Mucosa of rectum (tissue), 2 donors: ENCODE measurements at regions not wholly inside any gene's neighbourhood (a gene's known extent, or its start where the extent isn't known, plus 50 kb on each side); places are given as distances from the start of the nearest gene placed in this dataset.

Experiments used
- H3K27ac ChIP-seq, 2 donors: one replicate each; pipeline ENCODE4 v1.7.0; 2013; ENCODE audit warnings: inconsistent platforms in 2 of 2, low read depth in 2 of 2, low read length in 2 of 2
- H3K27me3 ChIP-seq, 2 donors: one replicate each; pipeline ENCODE4 v1.7.0; 2013; ENCODE audit warnings: low read length in 2 of 2; ENCODE audit not compliant: control insufficient read depth in 2 of 2, insufficient read depth in 2 of 2
- H3K36me3 ChIP-seq, 2 donors: one replicate each; pipeline ENCODE4 v1.7.0; 2013; ENCODE audit warnings: low read length in 2 of 2; ENCODE audit not compliant: control insufficient read depth in 2 of 2, insufficient read depth in 2 of 2
- H3K4me1 ChIP-seq, 2 donors: one replicate each; pipeline ENCODE4 v1.7.0; 2013; ENCODE audit warnings: low read length in 2 of 2, mild to moderate bottlenecking in 1 of 2; ENCODE audit not compliant: control insufficient read depth in 2 of 2, insufficient read depth in 2 of 2
- H3K4me3 ChIP-seq, 2 donors: one replicate each; pipeline ENCODE4 v1.7.0; 2013; ENCODE audit warnings: low read length in 2 of 2
- H3K9ac ChIP-seq, 2 donors: one replicate each; pipeline ENCODE4 v1.7.0; 2013; ENCODE audit warnings: low read length in 2 of 2, low read depth in 1 of 2, mild to moderate bottlenecking in 1 of 2
- H3K9me3 ChIP-seq, 2 donors: one replicate each; pipeline ENCODE4 v1.7.0; 2013; ENCODE audit warnings: low read length in 2 of 2; ENCODE audit not compliant: control insufficient read depth in 2 of 2
- donor health status: healthy.
- donor health status: Normal muscosa, but diverticular disease.

- Histone ChIP-seq H3K27ac (no peak overlapping the region), H3K4me3 (no peak overlapping the region), H3K36me3 (no peaks in the 10 kb centered on the region), H3K9me3 (no peaks in the 10 kb centered on the region), H3K4me1 (no peaks in the 10 kb centered on the region), H3K27me3 (no peaks in the 10 kb centered on the region), H3K9ac (no peak overlapping the region)
Measured at GRCh38 chr7:46682836-46683624, 762.0 kb upstream of the IGFBP3 start.

DNA sequence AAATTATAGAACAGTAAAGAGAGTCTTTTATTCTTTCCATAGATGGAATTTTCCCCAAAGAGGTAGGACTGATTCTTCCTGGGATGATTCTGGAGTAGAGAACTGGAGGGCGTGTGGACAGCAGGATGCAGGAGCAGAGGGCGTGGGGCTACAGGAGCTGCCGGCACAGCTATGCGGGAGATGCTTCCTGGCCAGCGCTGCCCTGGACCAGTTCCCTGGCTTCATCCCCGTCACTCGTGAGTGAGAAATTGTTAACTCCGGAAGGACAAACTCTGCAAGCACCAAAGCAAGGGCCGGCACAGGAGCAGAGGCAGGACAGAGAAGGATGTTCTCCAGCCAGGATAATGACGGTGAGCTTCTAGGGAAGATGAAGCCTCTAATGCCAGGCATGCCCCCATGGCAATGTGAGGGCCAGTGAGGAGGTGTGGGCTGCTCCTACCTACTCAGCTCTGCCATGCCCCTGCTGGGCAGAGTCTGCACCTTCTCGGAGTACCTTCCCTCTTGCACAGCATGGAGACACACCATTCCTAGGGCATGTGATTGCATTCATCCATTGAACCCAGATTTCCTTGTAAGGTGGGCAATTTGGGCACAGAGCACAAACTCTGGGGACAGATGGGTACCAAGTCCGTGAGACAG, 760.9 kb upstream of the IGFBP3 start:
- H3K36me3 ChIP-seq, result no peaks in the 10 kb centered on the region
- H3K27me3 ChIP-seq, result no peaks in the 10 kb centered on the region
- no peak overlapping the region for H3K27ac ChIP-seq
- no peak overlapping the region for H3K4me3 ChIP-seq
- H3K4me1 ChIP-seq, result no peaks in the 10 kb centered on the region
- no peak overlapping the region for H3K9ac ChIP-seq
- H3K9me3 ChIP-seq, result no peaks in the 10 kb centered on the region

DNA sequence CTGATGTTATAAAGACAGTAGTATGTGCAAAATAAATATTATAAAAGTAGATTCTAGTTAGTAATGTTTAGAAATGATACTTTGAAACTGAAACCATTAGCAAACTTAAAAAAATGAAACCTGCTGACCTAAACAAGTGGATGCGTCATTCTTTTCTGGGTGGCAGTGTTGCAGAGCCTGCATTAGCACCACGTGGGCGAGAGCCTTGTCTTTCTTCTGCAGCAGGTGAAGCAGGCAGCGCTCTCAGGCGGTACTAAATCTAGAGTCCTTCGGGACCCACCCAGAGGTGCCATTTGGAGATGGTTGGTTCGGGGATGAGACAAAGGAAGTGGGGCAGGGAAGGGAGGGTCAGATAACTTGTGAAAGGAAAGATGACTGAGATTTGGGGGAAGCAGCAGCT, 759.1 kb upstream of the IGFBP3 start:
- Histone ChIP-seq H3K36me3 (no peaks in the 10 kb centered on the region), H3K4me1 (no peaks in the 10 kb centered on the region), H3K4me3 (no peak overlapping the region), H3K27ac (no peak overlapping the region), H3K9me3 (no peaks in the 10 kb centered on the region), H3K27me3 (no peaks in the 10 kb centered on the region), H3K9ac (no peak overlapping the region)

DNA sequence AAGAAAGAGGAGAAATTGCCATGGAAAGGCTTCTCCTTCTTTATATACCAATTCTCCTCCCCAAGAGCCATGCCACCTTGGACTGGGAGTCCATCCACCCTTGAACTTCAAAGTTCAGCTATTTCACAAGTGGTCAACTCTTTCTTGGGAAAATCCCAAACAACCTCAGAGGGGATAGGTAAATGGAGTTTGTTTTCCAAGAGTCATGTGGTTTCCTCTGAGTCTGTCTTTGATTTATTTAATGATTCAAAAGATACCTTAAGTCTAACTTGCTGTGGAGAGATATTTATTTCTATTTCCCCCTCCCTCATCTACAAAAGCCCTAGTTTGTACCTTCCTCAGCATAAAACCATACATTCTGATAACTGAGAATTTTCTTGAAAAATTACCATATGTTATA, 758.6 kb upstream of the IGFBP3 start:
- Histone ChIP-seq H3K9me3 (no peaks in the 10 kb centered on the region), H3K27me3 (no peaks in the 10 kb centered on the region), H3K27ac (no peak overlapping the region), H3K9ac (no peak overlapping the region), H3K4me1 (no peaks in the 10 kb centered on the region), H3K4me3 (no peak overlapping the region), H3K36me3 (no peaks in the 10 kb centered on the region)

- H3K27ac ChIP-seq, result no peak overlapping the region
- no peaks in the 10 kb centered on the region for H3K4me1 ChIP-seq
- H3K36me3 ChIP-seq, result no peaks in the 10 kb centered on the region
- H3K9ac ChIP-seq, result no peak overlapping the region
- no peak overlapping the region for H3K4me3 ChIP-seq
- H3K27me3 ChIP-seq, result no peaks in the 10 kb centered on the region
- no peaks in the 10 kb centered on the region for H3K9me3 ChIP-seq
Measured at GRCh38 chr7:46678421-46678820, 757.3 kb upstream of the IGFBP3 start.

DNA sequence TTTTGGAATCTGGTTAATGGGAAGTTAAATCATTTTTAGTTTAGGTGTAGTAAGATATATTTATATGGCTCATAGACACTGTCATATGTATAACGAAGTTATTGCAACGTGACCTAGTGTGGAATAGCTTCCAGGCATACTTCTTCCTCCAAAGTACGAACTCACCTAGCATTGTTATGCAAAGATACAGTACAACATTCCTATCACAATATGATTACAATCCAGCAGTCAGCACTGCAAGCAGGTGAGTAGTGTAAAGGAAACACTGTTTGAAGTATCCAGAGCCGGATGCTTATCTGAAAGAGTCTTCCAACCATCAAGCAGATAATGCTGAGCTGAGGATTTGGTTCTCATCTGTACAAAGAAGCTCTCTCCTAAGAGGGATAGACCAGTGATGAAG, 754.4 kb upstream of the IGFBP3 start:
- Histone ChIP-seq H3K9ac (no peak overlapping the region), H3K36me3 (no peaks in the 10 kb centered on the region), H3K27ac (no peak overlapping the region)

GRCh38 chr7:46672861-46673260, 751.8 kb upstream of the IGFBP3 start:
- no peaks in the 10 kb centered on the region for H3K36me3 ChIP-seq
- H3K27me3 ChIP-seq, result no peaks in the 10 kb centered on the region
- H3K4me3 ChIP-seq, result no peak overlapping the region
- no peaks in the 10 kb centered on the region for H3K4me1 ChIP-seq
- H3K9me3 ChIP-seq, result no peaks in the 10 kb centered on the region
- H3K27ac ChIP-seq, result no peak overlapping the region
- H3K9ac ChIP-seq, result no peak overlapping the region

More for the DNA sequence above, 754.4 kb upstream of the IGFBP3 start:
- Histone ChIP-seq H3K27me3 (no peaks in the 10 kb centered on the region), H3K9me3 (no peaks in the 10 kb centered on the region), H3K4me3 (no peak overlapping the region), H3K4me1 (no peaks in the 10 kb centered on the region)

GRCh38 chr7:46671108-46671769, 750.2 kb upstream of the IGFBP3 start:
- Histone ChIP-seq H3K9me3 (no peaks in the 10 kb centered on the region), H3K27ac (no peak overlapping the region), H3K4me3 (no peak overlapping the region)

DNA sequence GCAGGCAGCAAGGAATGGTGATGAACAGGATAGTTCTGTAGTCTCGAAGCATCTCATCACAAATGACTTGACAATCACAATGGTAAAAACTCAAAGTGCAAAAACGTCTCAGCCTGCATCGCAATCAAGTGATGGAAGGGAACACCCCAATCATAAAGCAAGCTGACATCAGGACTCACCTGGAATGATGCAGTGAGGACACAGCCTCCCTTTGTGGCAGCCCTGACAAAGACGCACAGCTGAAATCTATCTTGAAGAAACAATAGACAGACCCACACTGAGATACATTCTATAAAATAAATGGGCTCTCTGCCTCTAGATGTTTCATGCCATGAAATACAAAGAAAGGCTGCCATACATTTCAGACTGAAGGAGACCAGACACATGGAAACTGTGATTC, 748.0 kb upstream of the IGFBP3 start:
- no peaks in the 10 kb centered on the region for H3K9me3 ChIP-seq
- no peaks in the 10 kb centered on the region for H3K36me3 ChIP-seq
- H3K27ac ChIP-seq, result no peak overlapping the region
- H3K4me3 ChIP-seq, result no peak overlapping the region
- H3K9ac ChIP-seq, result no peak overlapping the region
- no peaks in the 10 kb centered on the region for H3K4me1 ChIP-seq
- no peaks in the 10 kb centered on the region for H3K27me3 ChIP-seq

More at GRCh38 chr7:46671108-46671769, 750.2 kb upstream of the IGFBP3 start:
- no peaks in the 10 kb centered on the region for H3K36me3 ChIP-seq
- no peaks in the 10 kb centered on the region for H3K4me1 ChIP-seq
- no peak overlapping the region for H3K9ac ChIP-seq
- H3K27me3 ChIP-seq, result no peaks in the 10 kb centered on the region

DNA sequence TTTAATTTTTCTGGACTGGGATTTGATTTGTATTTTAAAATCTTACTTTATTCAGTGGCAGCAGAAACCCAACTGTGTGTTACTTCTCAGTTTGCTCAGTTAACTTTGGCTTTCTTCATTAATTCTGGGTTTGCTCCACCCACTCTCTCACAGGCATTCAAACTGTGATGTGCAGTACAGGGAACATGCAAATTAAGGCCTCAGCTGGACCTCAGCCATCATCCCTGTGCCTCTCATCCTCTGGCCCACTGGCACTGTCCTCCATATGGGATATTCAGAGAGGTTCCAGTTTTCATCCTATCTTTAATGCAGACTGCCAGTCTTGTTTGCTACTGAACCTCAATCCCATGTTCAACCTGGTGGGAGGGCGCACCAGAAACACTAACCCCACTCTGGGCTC, 743.4 kb upstream of the IGFBP3 start:
- no peaks in the 10 kb centered on the region for H3K9me3 ChIP-seq
- no peak overlapping the region for H3K9ac ChIP-seq
- H3K36me3 ChIP-seq, result no peaks in the 10 kb centered on the region

More for the DNA sequence above, 743.4 kb upstream of the IGFBP3 start:
- Histone ChIP-seq H3K4me3 (no peak overlapping the region), H3K4me1 (no peaks in the 10 kb centered on the region), H3K27me3 (no peaks in the 10 kb centered on the region), H3K27ac (no peak overlapping the region)
